ENCODE measurements at regions not wholly inside any gene's neighbourhood (a gene's known extent, or its start where the extent isn't known, plus 50 kb on each side); places are given as distances from the start of the nearest gene placed in this dataset.

DNA sequence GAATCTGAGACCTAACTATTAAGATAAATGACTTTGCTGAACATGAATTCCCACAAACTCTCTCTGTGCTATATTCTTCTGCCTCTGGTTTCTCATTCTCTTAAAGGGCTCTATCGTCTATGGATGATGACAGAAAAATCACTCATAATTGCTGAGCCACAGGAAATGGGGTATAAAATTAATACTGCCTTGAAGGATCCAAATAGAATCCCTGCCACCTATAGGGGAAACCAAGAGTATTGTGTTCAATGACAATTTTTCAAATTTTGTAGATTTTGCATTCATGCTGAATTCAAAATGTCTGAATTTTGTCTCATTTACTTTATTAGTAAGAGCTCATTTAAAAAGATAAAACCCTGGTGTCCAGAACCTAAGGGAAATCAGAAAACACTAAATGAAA lies 235.8 kb downstream of the RBM43 start:
- no peak for TF ChIP-seq EZH2phosphoT487 (IDR thresholded peaks at IDR 0.05; ENCODE audit: borderline replicate concordance, low read length)
- TF ChIP-seq, protein P1, sequence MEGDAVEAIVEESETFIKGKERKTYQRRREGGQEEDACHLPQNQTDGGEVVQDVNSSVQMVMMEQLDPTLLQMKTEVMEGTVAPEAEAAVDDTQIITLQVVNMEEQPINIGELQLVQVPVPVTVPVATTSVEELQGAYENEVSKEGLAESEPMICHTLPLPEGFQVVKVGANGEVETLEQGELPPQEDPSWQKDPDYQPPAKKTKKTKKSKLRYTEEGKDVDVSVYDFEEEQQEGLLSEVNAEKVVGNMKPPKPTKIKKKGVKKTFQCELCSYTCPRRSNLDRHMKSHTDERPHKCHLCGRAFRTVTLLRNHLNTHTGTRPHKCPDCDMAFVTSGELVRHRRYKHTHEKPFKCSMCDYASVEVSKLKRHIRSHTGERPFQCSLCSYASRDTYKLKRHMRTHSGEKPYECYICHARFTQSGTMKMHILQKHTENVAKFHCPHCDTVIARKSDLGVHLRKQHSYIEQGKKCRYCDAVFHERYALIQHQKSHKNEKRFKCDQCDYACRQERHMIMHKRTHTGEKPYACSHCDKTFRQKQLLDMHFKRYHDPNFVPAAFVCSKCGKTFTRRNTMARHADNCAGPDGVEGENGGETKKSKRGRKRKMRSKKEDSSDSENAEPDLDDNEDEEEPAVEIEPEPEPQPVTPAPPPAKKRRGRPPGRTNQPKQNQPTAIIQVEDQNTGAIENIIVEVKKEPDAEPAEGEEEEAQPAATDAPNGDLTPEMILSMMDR (IDR thresholded peaks at IDR 0.05; ENCODE audit: low read depth, low read length, poor library complexity, severe bottlenecking): no peak

Measured in DOHH2 (cell line).